ENCODE measurements at regions not wholly inside any gene's neighbourhood (a gene's known extent, or its start where the extent isn't known, plus 50 kb on each side); places are given as distances from the start of the nearest gene placed in this dataset.

DNA sequence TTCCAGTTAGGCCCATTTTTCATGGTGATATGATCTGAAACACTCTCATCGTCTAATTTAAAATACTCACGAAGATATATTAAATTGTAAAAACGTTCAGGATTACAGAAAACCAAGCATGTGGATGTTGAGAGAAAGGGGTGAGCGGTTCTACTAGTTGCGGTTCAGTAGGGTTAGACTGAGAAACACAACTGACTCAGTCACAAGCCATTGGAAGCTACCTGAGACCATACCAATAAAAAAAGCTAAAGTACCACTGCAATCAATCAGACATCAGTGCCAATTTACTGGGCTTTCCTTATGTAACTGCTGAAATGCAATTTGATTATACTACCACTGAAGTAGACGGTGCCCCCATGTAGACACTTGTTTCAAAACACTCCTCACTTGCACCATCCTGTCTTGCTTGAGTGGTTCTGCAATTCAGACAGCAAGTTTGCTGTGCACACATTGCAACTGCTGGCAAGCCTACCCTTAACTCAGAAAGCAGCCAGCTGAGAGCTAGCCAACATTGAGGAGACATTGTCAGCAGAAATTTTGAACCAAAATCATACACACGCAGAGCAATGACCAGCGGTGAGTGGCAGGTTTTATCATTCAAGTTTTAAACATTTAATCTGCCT, 368.7 kb upstream of the ARHGEF26 start:
- no peak for FAIRE-seq
- CTCF ChIA-PET: no interaction called here
- no peak overlapping the region for H2AFZ ChIP-seq (ENCODE audit: control insufficient read depth, low read depth, low read length)

More for the DNA sequence above, 368.7 kb upstream of the ARHGEF26 start:
- Histone ChIP-seq H3K4me2 (ENCODE audit: control insufficient read depth, insufficient read depth) (no peak overlapping the region), H3K9ac (ENCODE audit: control insufficient read depth, insufficient read depth, low read length) (no peak overlapping the region), H4K20me1 (ENCODE audit: control insufficient read depth, insufficient read depth) (no peaks in the 10 kb centered on the region), H3K9me3 (replicated peaks; ENCODE audit: control insufficient read depth, insufficient read depth, low read length) (no peaks in the 10 kb centered on the region; the same call in 2 of the 3 replicates), H3K4me3 (no peak overlapping the region), H3K4me1 (ENCODE audit: control insufficient read depth, insufficient read depth, low read length) (no peaks in the 10 kb centered on the region), H3K36me3 (ENCODE audit: control insufficient read depth in 2 of 2, insufficient read depth in 2 of 2, low read length in 1 of 2) (no peaks in the 10 kb centered on the region), H3K27me3 (replicated peaks in 1 of 2; ENCODE audit: control insufficient read depth in 2 of 2, insufficient read depth in 2 of 2, low read length in 1 of 2) (no peaks in the 10 kb centered on the region), H3K79me2 (ENCODE audit: control insufficient read depth, insufficient read depth, low read length) (no peaks in the 10 kb centered on the region), H3K27ac (ENCODE audit: control insufficient read depth, insufficient read depth) (no peak overlapping the region)
- DNase-seq (ENCODE audit: low read depth, low spot score) (no peak), ATAC-seq (no peak)
- POLR2A ChIA-PET: no interaction called here
- no TSS peak for BruUV-seq (replicated peaks)
- SMC1A ChIA-PET (ENCODE audit: uncharacterized antibody, unreplicated experiment): interaction anchor here (0.8 kb wide), 1 partner anchor 18 kb away, joined by 4 read pairs; no protein-coding TSS in a partner anchor
- intact Hi-C loops (cut with micrococcal nuclease; ENCODE audit: unreplicated experiment) (no loop called here), in situ Hi-C loops (cut with MboI) (no loop called here)
- WGBS (ENCODE audit: insufficient coverage, insufficient replicate concordance, low lambda C conversion rate, missing lambda C conversion rate): 65% methylated on average over 8 of the region's 8 CpGs
- RAD21 ChIA-PET (ENCODE audit: unreplicated experiment): no interaction called here
- no peak for TF ChIP-seq RAD51 (IDR thresholded peaks at IDR 0.05)
- no peak for TF ChIP-seq JUND (IDR thresholded peaks at IDR 0.05; ENCODE audit: low read depth, low read length)
- no peak for TF ChIP-seq PAX5 (IDR thresholded peaks at IDR 0.05; ENCODE audit: borderline replicate concordance, low read depth, low read length)
- TF ChIP-seq, protein P1, sequence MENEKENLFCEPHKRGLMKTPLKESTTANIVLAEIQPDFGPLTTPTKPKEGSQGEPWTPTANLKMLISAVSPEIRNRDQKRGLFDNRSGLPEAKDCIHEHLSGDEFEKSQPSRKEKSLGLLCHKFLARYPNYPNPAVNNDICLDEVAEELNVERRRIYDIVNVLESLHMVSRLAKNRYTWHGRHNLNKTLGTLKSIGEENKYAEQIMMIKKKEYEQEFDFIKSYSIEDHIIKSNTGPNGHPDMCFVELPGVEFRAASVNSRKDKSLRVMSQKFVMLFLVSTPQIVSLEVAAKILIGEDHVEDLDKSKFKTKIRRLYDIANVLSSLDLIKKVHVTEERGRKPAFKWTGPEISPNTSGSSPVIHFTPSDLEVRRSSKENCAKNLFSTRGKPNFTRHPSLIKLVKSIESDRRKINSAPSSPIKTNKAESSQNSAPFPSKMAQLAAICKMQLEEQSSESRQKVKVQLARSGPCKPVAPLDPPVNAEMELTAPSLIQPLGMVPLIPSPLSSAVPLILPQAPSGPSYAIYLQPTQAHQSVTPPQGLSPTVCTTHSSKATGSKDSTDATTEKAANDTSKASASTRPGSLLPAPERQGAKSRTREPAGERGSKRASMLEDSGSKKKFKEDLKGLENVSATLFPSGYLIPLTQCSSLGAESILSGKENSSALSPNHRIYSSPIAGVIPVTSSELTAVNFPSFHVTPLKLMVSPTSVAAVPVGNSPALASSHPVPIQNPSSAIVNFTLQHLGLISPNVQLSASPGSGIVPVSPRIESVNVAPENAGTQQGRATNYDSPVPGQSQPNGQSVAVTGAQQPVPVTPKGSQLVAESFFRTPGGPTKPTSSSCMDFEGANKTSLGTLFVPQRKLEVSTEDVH (IDR thresholded peaks at IDR 0.05; ENCODE audit: low read depth, partially characterized antibody): no peak
- no peak for TF ChIP-seq EP300 (IDR thresholded peaks at IDR 0.05; ENCODE audit: borderline replicate concordance in 1 of 2, control insufficient read depth in 1 of 2, low read depth in 2 of 2, low read length in 2 of 2)
- TF ChIP-seq MYB (IDR thresholded peaks at IDR 0.05; ENCODE audit: borderline replicate concordance, low read depth, low read length): no peak

All from GM12878 (cell line).